GM23338 (cell line): ENCODE measurements at regions not wholly inside any gene's neighbourhood (a gene's known extent, or its start where the extent isn't known, plus 50 kb on each side); places are given as distances from the start of the nearest gene placed in this dataset.

Experiments used
- ATAC-seq: fragments of 200-7000 bp; cut with Tn5 transposase; 3 replicates; pipeline ENCODE4 v1.9.1; 2020
- DNase-seq: peaks from one replicate; pipeline ENCODE4 v3.0.0-alpha.2; 2015; ENCODE audit warnings: low spot score
- H2AFZ ChIP-seq: fragments of 200-600 bp; sonication (generic); 2 replicates; pipeline ENCODE4 v1.8.0; 2016; ENCODE audit warnings: antibody characterized with exemption, mild to moderate bottlenecking, moderate library complexity
- H3F3A ChIP-seq: fragments of 200-600 bp; sonication (generic); replicated peaks from 2 replicates; pipeline ENCODE4 v1.8.0; 2017; ENCODE audit warnings: antibody characterized with exemption, mixed run types, low read depth
- H3K27ac ChIP-seq: fragments of 200-600 bp; sonication (generic); 2 replicates; pipeline ENCODE4 v1.6.1; 2016; ENCODE audit warnings: low read depth
- H3K27me3 ChIP-seq: fragments of 200-600 bp; sonication (generic); 2 replicates; pipeline ENCODE4 v1.8.0; 2016; ENCODE audit warnings: mild to moderate bottlenecking, mixed run types, moderate library complexity; ENCODE audit not compliant: insufficient read depth
- H3K36me3 ChIP-seq: fragments of 200-600 bp; sonication (generic); 2 replicates; pipeline ENCODE4 v1.8.0; 2016; ENCODE audit warnings: mild to moderate bottlenecking; ENCODE audit not compliant: insufficient read depth
- H3K4me1 ChIP-seq: fragments of 200-600 bp; sonication (generic); 2 replicates; pipeline ENCODE4 v1.8.0; 2016; ENCODE audit warnings: mild to moderate bottlenecking, moderate library complexity; ENCODE audit not compliant: insufficient read depth
- H3K4me2 ChIP-seq: fragments of 200-600 bp; sonication (generic); 2 replicates; pipeline ENCODE4 v1.7.1; 2017; ENCODE audit warnings: mixed run types
- H3K4me3 ChIP-seq: fragments of 200-600 bp; sonication (generic); 2 replicates; pipeline ENCODE4 v1.6.1; 2016; ENCODE audit warnings: mixed run types
- H3K79me2 ChIP-seq: fragments of 200-600 bp; sonication (generic); replicated peaks from 2 replicates; pipeline ENCODE4 v1.8.0; 2017; ENCODE audit warnings: mild to moderate bottlenecking; ENCODE audit not compliant: insufficient read depth
- H3K9me2 ChIP-seq: fragments of 200-600 bp; sonication (generic); 2 replicates; pipeline ENCODE4 v1.8.0; 2017; ENCODE audit not compliant: insufficient read depth
- H4K20me1 ChIP-seq: fragments of 200-600 bp; sonication (generic); replicated peaks from 2 replicates; pipeline ENCODE4 v1.8.0; 2017; ENCODE audit warnings: mild to moderate bottlenecking; ENCODE audit not compliant: insufficient read depth
- H3K27ac Mint-ChIP-seq: 2 replicates; pipeline ENCODE4 v1.8.0; 2020; ENCODE audit warnings: inconsistent platforms, mild to moderate bottlenecking, moderate library complexity, mixed read lengths
- H3K27me3 Mint-ChIP-seq: 3 replicates; pipeline ENCODE4 v1.8.0; 2022; ENCODE audit warnings: low read depth, mild to moderate bottlenecking, moderate library complexity, mixed read lengths, inconsistent platforms; ENCODE audit not compliant: insufficient read depth, poor library complexity
- H3K36me3 Mint-ChIP-seq: 3 replicates; pipeline ENCODE4 v1.8.0; 2021; ENCODE audit warnings: low read depth, mild to moderate bottlenecking, inconsistent platforms, moderate library complexity, mixed read lengths
- H3K4me1 Mint-ChIP-seq: 3 replicates; pipeline ENCODE4 v1.8.0; 2020; ENCODE audit warnings: mild to moderate bottlenecking, inconsistent platforms, mixed read lengths
- H3K4me3 Mint-ChIP-seq: 3 replicates; pipeline ENCODE4 v1.8.0; 2021; ENCODE audit warnings: moderate library complexity, mild to moderate bottlenecking, inconsistent platforms, mixed read lengths
- H3K9me3 Mint-ChIP-seq: 3 replicates; pipeline ENCODE4 v1.8.0; 2020; ENCODE audit warnings: moderate library complexity, mild to moderate bottlenecking, inconsistent platforms, mixed read lengths
- CREB1 ChIP-seq: fragments of 250-450 bp; sonication (Bioruptor Pico); IDR thresholded peaks from 2 replicates; pipeline ENCODE4 v1.5.0; 2020; ENCODE audit warnings: low read depth, mild to moderate bottlenecking, moderate library complexity
- EZH2 ChIP-seq: fragments of 200-600 bp; sonication (generic); IDR thresholded peaks from one replicate; pipeline ENCODE4 v1.8.0; 2017; ENCODE audit warnings: antibody characterized with exemption, mild to moderate bottlenecking, low read depth; ENCODE audit not compliant: unreplicated experiment
- EZH2phosphoT487 ChIP-seq: fragments of 200-600 bp; sonication (generic); IDR thresholded peaks from one replicate; pipeline ENCODE4 v1.8.1; 2018; ENCODE audit warnings: antibody characterized with exemption; ENCODE audit not compliant: unreplicated experiment
- JUNB ChIP-seq: IDR thresholded peaks from one replicate; pipeline ENCODE4 v1.6.1; 2016; ENCODE audit warnings: antibody characterized with exemption; ENCODE audit not compliant: unreplicated experiment
- NANOG ChIP-seq: IDR thresholded peaks from 2 replicates; pipeline ENCODE4 v1.6.1; 2016; ENCODE audit warnings: antibody characterized with exemption, borderline replicate concordance
- POLR2AphosphoS5 ChIP-seq: IDR thresholded peaks from 2 replicates; pipeline ENCODE4 v1.6.1; 2016; ENCODE audit warnings: antibody characterized with exemption, low read depth
- STAT1 ChIP-seq: IDR thresholded peaks from one replicate; pipeline ENCODE4 v1.6.1; 2016; ENCODE audit warnings: antibody characterized with exemption; ENCODE audit not compliant: unreplicated experiment
- ZNF114 ChIP-seq: fragments of 250-450 bp; sonication (Bioruptor Pico); IDR thresholded peaks from 2 replicates; pipeline ENCODE4 v1.5.0; 2020; ENCODE audit warnings: mild to moderate bottlenecking, moderate library complexity
- TF ChIP-seq, protein P1 (sequence below), 2 experiments: fragments of 200-600 bp in 1 of 2; sonication (generic) in 1 of 2; conservative IDR thresholded peaks; 2 replicates each; pipeline versions ENCODE4 v1.5.1 to v1.6.1; 2016 to 2017; ENCODE audit warnings: antibody characterized with exemption in 2 of 2, low read depth in 2 of 2, mild to moderate bottlenecking in 2 of 2, moderate library complexity in 1 of 2
- TF ChIP-seq, protein P2 (sequence below): IDR thresholded peaks from 2 replicates; pipeline ENCODE4 v1.6.1; 2016; ENCODE audit warnings: antibody characterized with exemption
- TF ChIP-seq, protein P3 (sequence below): IDR thresholded peaks from one replicate; pipeline ENCODE4 v1.6.1; 2018; ENCODE audit warnings: antibody characterized with exemption; ENCODE audit not compliant: unreplicated experiment

GRCh38 chr18:14925281-14925709 is 177.3 kb downstream of the ANKRD30B start:
- H3K27ac ChIP-seq: no peak overlapping the region
- Mint-ChIP-seq H3K27ac (no peak overlapping the region), H3K27me3 (peaks cover 5% of the 10 kb centered on the region), H3K4me1 (peaks cover 2% of the 10 kb centered on the region; the same call in 1 of the 3 replicates), H3K9me3 (peaks cover 96% of the 10 kb centered on the region), H3K36me3 (peaks cover 29% of the 10 kb centered on the region), H3K4me3 (no peak overlapping the region)
- H2AFZ ChIP-seq: no peak overlapping the region
- ATAC-seq (no peak), DNase-seq (no peak)
- no peaks in the 10 kb centered on the region for H3F3A ChIP-seq
- H3K36me3 ChIP-seq: peaks cover 5% of the 10 kb centered on the region
- H3K27me3 ChIP-seq: no peaks in the 10 kb centered on the region
- no peak overlapping the region for H3K4me3 ChIP-seq
- no peaks in the 10 kb centered on the region for H3K4me1 ChIP-seq
- H3K4me2 ChIP-seq: no peak overlapping the region
- TF ChIP-seq, protein P1, sequence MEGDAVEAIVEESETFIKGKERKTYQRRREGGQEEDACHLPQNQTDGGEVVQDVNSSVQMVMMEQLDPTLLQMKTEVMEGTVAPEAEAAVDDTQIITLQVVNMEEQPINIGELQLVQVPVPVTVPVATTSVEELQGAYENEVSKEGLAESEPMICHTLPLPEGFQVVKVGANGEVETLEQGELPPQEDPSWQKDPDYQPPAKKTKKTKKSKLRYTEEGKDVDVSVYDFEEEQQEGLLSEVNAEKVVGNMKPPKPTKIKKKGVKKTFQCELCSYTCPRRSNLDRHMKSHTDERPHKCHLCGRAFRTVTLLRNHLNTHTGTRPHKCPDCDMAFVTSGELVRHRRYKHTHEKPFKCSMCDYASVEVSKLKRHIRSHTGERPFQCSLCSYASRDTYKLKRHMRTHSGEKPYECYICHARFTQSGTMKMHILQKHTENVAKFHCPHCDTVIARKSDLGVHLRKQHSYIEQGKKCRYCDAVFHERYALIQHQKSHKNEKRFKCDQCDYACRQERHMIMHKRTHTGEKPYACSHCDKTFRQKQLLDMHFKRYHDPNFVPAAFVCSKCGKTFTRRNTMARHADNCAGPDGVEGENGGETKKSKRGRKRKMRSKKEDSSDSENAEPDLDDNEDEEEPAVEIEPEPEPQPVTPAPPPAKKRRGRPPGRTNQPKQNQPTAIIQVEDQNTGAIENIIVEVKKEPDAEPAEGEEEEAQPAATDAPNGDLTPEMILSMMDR (conservative IDR thresholded peaks at IDR 0.05; ENCODE audit: low read depth in 2 of 2): no peak
- H4K20me1 ChIP-seq: no peaks in the 10 kb centered on the region
- H3K79me2 ChIP-seq: no peaks in the 10 kb centered on the region
- H3K9me2 ChIP-seq: no peaks in the 10 kb centered on the region

GRCh38 chr18:14927701-14928100 is 179.7 kb downstream of the ANKRD30B start:
- Histone ChIP-seq H4K20me1 (no peaks in the 10 kb centered on the region), H3K4me3 (no peak overlapping the region), H2AFZ (no peak overlapping the region), H3K4me2 (no peak overlapping the region), H3K4me1 (no peaks in the 10 kb centered on the region), H3K27ac (no peak overlapping the region), H3K36me3 (peaks cover 5% of the 10 kb centered on the region; the same call in 1 of the 2 replicates), H3K27me3 (no peaks in the 10 kb centered on the region), H3K9me2 (no peaks in the 10 kb centered on the region), H3F3A (no peaks in the 10 kb centered on the region), H3K79me2 (no peaks in the 10 kb centered on the region)
- peaks cover 19% of the 10 kb centered on the region for H3K36me3 Mint-ChIP-seq
- no peak overlapping the region for H3K4me3 Mint-ChIP-seq
- ATAC-seq: no peak
- DNase-seq: no peak
- peaks cover 5% of the 10 kb centered on the region for H3K27me3 Mint-ChIP-seq
- H3K9me3 Mint-ChIP-seq: peaks cover 89% of the 10 kb centered on the region
- peaks cover 2% of the 10 kb centered on the region; the same call in 1 of the 3 replicates for H3K4me1 Mint-ChIP-seq
- no peak overlapping the region for H3K27ac Mint-ChIP-seq
- TF ChIP-seq, protein P2, sequence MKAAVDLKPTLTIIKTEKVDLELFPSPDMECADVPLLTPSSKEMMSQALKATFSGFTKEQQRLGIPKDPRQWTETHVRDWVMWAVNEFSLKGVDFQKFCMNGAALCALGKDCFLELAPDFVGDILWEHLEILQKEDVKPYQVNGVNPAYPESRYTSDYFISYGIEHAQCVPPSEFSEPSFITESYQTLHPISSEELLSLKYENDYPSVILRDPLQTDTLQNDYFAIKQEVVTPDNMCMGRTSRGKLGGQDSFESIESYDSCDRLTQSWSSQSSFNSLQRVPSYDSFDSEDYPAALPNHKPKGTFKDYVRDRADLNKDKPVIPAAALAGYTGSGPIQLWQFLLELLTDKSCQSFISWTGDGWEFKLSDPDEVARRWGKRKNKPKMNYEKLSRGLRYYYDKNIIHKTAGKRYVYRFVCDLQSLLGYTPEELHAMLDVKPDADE: no peak
- TF ChIP-seq STAT1 (no peak), JUNB (no peak), ZNF114 (no peak), EZH2 (no peak), CREB1 (CRISPR knock-in tag) (no peak), NANOG (no peak), POLR2AphosphoS5 (no peak), EZH2phosphoT487 (no peak)
- TF ChIP-seq, protein P1 (conservative IDR thresholded peaks at IDR 0.05; ENCODE audit: low read depth in 2 of 2): no peak
- TF ChIP-seq, protein P3, sequence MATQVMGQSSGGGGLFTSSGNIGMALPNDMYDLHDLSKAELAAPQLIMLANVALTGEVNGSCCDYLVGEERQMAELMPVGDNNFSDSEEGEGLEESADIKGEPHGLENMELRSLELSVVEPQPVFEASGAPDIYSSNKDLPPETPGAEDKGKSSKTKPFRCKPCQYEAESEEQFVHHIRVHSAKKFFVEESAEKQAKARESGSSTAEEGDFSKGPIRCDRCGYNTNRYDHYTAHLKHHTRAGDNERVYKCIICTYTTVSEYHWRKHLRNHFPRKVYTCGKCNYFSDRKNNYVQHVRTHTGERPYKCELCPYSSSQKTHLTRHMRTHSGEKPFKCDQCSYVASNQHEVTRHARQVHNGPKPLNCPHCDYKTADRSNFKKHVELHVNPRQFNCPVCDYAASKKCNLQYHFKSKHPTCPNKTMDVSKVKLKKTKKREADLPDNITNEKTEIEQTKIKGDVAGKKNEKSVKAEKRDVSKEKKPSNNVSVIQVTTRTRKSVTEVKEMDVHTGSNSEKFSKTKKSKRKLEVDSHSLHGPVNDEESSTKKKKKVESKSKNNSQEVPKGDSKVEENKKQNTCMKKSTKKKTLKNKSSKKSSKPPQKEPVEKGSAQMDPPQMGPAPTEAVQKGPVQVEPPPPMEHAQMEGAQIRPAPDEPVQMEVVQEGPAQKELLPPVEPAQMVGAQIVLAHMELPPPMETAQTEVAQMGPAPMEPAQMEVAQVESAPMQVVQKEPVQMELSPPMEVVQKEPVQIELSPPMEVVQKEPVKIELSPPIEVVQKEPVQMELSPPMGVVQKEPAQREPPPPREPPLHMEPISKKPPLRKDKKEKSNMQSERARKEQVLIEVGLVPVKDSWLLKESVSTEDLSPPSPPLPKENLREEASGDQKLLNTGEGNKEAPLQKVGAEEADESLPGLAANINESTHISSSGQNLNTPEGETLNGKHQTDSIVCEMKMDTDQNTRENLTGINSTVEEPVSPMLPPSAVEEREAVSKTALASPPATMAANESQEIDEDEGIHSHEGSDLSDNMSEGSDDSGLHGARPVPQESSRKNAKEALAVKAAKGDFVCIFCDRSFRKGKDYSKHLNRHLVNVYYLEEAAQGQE: no peak
